ENCODE measurements at regions not wholly inside any gene's neighbourhood (a gene's known extent, or its start where the extent isn't known, plus 50 kb on each side); places are given as distances from the start of the nearest gene placed in this dataset.

DNA sequence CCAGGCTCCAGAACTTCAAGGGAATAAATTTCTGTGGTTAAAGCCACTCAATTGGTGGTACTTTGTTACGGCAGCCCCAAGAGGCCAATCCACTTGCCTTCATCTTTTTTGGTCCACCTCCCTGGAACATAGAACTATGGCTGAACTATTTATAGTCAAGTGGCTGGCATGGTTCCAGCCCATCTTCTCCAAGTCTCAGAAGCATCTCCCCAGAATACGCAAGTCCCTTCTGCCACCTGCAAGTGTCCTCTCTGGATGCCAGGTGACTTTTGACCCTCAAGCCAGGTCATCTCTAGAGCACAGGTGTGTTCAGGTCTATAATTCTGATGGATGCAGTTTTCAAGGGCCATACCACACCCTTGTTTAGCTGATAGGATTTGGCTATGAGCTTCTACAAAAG, 371.5 kb downstream of the AACS start:
- DNase-seq, result no peak

DNA sequence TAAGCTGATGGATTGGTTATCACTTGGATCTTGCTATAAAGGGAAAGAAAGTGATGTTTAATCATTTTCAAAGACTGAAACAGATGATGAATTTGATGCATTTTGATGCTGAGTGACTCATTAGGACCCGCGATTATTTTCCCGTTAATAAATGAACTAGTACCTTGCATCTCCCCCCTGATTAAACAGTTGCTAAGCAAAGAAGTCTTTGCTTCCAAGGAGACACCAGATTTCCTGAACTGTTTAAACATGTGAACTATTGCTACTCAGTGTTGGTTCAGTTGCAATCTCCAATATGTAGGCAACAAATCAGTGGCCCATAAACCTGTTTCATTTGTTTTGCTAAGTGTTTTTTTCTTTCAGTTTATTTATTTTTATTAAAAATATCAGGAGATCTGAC, 375.2 kb downstream of the AACS start:
- DNase-seq, result no peak

DNA sequence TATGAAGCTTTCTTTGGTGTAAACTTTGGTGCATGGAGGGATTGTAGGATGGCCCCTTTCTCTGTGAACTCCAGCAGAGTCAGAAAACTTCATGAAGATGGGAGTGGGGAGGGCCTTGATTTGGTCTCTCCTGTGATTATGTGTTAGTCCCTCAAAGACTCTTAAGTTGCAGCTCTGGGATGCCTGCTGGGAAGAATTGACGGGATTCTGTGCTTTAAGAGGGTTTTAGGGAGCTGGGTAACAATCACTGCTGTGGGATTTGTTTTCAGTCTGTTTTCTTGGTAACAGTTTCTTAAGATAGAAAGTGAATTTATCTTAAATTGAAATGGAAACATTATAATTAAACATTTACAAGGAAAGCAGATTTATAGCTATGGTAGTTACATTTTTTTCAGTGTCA, 378.1 kb downstream of the AACS start:
- no peak for DNase-seq

DNA sequence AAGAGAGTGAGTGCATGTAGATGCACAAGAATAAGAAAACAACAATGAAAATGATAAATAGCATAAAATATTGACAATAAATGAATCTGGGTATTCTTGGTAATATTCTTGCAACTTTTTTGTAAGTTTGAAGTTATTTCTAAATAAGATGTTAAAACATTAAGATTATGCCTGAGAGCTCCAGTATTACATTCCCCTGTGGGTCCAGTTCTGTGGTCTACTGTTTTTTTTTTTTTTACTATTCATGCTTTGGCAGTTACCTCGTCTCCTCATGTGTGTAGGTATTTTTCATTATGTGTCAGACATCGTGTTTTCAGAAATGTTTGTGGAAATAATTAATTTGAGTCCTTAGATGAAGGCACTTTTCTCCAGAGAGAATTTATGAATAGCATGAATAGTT, 386.2 kb downstream of the AACS start:
- DNase-seq, result no peak

DNA sequence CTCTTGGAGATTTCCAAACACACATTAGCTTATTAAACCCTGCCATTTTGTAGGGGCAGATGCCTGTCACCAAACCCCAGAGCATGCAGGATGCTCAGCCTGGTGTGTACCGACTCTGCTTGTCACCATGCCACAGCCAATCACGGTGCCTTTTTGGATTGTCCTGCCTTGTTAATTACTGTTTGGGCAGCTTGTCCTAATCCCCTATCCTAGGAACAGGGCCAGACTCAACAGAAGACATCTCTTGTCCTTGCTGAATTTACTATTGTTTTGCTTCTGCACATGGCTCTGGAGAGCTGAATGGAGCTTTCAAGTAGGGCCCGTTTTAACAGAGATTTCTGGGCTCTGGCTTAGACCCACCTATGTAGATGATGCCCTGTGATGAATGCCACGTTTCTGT, 388.5 kb downstream of the AACS start:
- DNase-seq, result no peak

DNA sequence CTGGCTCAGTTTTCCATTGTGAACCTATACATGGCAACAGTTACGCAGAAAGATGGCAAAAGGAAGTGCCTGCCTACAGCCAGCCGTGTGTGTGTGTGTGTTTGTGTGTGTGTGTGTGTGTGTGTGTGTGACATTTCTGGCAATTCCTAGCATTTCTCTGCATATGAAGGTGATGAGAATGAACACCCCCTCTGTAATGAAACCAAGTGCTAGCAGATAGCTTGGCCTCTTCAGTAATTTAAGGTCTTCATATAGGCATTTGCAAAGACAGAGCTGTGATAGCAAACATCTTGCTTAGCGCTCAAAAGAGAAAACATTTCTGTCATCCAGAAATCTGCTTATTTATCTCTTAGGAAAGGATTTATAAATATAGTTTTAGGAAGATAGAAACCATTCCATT, 389.1 kb downstream of the AACS start:
- DNase-seq, result no peak

DNA sequence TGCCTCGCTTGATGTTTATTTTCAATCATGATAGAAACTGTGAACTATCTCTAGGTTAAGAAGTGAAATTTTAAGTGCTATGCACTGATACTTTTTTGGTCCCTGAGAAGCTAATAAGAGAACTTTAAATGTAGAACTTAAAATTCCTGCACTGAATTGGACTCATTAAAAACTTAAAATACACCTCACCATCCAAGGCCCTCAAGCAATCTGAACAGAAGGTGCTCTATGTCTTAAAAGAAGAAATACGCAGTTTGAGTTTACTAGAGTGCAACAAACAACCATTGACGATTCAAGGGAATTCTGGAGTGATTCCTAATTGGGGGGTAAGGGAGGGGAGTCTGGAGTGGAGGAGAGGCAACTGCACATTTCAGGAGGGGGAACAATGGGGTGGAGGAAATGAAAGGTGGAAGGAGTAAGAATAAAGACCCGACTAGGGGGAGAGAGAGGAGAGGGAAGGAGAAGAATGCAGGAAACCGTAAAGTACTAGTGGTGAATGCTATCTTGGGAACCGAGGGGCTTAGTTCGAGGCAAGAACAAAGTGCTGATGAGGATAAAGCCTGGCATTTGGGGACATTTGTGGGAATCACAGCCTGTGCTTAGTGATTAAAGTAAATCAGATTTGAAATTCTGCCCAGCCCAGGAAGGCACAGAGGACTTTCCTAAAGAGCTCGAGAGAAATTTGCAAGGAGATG, 389.7 kb downstream of the AACS start:
- DNase-seq, result no peak

DNA sequence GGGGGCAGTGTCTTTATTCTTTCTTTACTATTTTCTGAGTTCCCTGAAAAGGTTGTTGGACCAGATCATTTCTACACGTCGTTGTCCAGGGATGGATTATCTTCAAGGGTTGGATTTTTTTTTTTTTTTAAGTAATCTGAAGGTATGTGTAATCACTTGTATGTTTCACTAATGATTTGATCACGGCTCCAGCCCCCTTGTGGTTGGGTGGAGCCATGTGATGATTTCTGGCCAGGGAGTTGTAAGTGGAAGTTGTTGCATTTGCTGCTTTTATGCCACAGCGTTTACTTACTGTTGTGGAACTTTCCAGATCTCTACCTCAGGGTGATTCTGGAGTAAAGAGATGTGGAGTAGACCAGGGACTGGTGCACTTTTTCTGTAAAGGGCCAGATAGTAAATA, 390.3 kb downstream of the AACS start:
- DNase-seq, result no peak

DNA sequence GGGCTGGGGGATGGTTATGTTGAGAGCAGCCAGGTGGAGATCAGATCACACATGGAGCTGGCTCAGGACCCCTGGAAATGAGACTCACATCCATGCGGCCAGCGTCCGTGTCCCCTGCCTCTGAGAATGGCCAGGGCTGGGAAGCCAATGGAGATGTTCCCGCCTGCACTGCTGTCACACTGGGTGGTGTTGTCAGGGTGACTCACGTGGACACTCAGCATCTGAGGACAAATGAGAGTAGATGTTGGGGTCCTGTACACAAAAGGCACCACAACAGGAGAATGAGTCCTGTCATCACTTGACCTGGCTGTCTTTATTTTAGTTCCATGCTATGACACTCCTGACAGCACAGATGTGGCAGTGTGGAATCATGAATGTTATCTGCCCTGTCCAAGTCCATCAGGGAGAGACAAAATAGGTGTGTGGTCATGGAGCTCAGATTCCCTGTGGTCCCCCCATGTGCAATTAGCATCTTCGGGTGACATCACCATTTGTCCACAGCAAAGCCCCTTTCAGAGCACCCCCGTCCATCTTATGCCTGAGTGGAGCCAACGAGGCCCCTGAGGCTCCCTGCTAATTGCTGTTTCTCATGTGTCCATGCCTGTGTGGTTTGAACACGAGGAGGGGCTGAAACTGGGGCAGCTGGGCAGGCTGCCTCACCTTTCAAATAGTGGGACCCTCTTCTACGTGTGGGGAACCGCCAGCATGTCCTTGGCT, 393.5 kb downstream of the AACS start:
- DNase-seq, result no peak

DNA sequence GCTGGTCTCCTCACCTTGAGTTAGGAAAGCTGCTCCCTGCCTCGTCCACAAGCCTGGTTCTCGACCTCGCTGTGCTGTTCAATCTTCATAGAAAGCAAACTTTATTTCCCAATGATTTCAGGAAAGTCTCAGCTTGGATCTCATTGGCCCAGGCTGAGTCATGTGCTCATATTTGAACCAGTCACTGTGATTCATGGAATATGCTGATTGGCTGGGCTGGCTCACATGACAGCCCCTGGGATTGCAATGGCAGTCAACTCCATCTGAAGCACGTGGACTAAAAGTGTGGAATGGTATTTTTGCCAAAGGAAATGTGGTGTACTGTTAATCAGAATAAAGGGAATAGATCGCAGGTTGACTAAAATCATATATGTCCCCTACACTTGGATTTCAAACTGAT, 396.6 kb downstream of the AACS start:
- no peak for DNase-seq

DNA sequence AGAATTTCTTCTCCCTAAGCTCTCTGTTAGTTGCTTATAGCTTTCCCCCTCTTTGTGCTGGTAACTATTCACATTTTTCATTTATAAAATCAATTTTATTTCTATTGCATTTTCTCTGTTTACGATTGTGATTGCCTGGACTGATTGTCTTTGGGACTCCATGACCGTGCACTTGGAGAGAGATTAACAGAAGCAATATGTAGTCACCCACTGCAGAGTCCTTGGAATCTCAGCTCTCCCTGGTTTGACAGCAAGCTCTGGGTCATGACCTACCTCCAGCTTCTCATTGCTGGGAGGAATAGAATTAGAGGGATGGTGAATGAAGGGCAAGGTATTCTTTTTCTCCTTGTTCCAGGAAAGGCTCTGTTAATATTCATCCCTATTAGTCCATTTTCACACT, 398.2 kb downstream of the AACS start:
- no peak for DNase-seq

DNA sequence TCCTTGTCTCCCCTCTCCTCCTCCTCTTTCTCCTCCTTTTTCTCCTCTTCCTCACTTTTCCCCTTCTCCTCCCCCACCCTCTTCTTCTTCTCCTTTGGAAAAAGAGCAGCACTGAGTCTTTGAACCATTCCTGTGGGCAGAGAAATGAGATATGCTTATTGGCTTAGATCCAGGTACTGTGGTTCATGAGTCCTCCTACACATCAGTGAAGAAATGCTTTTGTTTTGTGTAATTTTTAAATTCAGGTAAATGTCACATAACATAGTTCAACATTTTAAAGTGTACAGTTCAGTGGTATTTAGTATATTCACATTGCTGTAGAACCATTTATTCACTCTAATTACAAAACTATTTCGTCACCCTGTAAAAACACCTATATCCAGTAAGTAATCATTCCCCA, 402.1 kb downstream of the AACS start:
- DNase-seq, result no peak

DNA sequence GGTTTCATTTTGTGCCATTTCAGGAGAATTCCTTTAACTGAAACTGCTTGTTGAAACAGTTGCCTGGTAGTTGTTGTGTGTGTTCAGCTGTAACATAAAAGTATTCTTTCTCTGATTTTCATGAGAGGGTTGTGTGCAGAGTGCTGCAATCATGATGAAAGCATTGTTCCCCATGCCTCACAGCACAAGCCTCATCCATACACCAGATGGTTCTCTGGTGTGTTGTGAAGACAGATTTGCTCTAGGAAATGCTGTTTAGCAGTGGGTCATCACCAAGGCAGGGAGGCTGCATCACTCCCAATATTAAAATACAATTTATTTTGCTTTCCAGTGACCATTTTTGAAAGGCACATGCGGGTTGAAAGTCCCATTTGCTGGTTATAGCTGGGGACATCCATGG, 404.4 kb downstream of the AACS start:
- DNase-seq, result no peak

DNA sequence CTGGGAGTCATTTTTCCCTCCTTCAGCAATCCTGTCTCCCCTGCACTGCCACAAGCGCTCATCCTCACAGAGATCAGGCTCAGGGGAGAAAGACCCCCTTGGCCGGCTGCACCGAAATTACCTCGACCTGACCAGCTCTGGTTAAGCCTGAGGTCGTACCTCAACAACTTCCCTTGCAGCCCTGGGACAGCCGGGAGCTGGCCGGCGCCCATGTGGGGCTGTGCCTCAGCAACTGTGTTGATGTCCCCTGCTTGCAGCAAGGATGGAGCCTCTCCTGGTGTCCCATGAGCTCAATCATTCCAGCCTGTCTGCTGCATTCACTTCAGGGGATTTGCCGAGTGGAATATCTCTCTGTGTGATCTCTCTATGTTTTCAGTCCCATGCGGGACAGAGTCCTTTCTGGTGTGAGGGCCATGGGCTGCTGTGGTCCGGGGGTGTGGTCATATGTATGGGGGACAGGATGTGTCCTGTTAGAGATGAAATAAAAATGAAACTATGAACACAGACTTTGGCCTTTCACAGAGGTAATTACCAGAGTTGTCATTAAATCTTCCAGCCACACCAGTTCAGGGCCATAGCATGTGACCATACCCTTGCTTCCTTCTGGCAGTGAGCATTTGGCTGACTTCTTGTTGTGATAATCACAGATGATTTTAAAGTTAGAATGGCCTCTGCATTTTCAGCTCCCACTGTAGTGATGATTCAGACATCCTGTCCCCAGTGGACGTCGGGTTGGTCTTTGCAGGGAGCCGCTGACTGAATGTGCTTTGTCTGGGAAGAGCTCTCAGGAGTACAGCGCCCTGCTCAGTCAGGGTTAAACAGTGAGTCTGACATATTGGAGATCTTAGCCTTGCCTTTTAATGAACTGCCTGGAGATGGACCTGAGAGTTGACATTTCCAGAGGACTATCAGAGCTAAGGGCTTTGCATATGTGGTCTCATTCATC, 405.9 kb downstream of the AACS start:
- DNase-seq, result no peak

DNA sequence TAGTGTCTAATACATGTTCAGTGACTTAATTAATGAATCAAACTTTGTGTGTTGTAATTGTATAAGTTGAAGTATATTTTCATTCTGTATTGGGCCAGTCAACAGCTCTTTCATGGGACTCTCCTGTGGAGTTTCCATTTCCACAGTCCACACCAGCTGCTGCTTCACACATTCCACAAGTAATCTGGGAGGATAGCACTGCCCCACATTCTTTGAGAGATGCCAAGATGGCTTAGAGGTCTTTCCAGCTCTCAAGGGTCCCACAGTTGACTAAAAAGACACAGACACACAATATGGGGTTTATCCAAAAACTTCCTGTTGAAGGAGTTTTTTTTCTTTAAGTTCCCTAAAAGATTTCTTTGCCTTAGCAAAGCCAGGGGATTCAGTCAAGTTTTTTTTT, 408.3 kb downstream of the AACS start:
- DNase-seq, result no peak

DNA sequence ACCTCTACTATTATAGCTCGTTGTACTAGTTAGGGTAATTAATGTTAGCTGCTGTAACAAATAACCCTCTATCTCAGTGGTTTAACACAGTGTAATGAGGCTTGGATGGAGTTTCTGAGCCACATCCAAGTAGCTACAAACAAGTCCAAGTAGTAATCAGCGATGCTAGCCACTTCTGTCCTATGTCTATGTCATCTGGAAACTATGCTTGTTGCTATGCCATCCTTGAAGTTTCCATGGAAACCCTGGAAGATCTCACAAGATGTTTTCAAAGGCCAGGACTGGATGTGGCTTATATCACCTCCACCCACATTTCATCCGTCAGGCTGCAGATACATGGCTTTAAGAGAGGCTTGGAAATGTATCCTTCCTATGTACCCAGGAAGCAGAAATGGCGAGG, 422.1 kb downstream of the AACS start:
- DNase-seq, result no peak

DNA sequence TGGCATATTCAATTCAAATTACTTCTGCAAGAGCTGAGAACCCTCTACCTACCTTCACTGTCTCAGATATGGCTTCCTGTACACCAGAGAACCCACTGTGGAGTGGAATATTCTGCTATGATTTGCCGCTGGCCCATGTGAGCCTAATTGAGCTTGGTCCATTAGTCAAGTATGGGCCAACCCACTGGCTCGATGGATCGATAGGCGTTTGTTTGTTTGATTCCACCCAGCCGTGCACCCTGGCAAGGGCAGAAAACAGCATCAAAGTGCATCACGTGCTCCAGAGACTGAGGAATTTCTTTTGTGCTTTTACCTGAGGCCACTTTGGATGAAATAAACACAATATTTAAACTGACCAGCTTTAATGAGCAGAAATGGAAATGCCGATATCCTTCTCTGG, 426.3 kb downstream of the AACS start:
- no peak for DNase-seq

DNA sequence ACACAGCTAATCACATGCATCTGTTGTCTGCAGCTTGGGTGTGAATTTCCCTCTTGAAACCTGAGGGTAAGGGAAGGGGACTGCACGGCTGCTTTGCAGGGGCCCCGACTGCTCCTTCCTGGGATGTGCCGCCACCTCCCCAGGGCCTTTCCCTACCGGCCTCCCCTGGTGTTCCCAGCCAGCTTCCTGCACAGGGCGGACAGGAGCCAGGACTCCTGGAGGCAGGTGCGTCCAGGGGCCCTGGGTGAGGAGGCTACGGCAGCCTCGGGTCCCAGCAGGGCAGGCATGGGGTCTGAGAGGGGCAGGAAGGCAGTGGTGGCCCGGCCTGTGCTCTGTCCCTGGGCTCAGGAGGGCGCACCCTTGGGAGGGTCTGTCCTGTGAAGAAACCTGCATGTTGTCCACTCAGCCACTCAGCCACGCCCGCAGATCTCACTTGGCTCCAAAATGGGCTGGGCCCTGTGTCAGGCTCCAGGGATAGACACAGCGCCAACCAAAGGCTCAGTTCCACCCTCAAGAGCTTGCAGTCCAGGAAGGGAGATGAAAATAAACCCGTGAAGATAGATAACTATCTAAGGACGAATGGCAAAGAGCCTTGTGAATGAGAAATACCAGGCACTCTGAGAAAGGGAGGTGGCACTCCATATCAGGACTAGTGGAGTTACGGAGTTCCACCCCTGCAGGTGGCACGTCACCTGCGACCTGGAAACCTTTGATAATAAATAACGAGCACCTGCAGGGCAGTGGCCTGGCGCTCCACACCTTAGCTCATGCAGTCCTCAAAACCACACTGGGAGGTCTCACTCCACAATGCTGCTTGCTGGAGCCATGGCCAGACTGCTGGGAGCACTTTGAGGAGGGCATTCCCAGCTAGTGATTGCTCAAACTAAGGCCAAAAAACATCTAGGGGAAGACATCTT, 427.4 kb downstream of the AACS start:
- DNase-seq, result no peak

DNA sequence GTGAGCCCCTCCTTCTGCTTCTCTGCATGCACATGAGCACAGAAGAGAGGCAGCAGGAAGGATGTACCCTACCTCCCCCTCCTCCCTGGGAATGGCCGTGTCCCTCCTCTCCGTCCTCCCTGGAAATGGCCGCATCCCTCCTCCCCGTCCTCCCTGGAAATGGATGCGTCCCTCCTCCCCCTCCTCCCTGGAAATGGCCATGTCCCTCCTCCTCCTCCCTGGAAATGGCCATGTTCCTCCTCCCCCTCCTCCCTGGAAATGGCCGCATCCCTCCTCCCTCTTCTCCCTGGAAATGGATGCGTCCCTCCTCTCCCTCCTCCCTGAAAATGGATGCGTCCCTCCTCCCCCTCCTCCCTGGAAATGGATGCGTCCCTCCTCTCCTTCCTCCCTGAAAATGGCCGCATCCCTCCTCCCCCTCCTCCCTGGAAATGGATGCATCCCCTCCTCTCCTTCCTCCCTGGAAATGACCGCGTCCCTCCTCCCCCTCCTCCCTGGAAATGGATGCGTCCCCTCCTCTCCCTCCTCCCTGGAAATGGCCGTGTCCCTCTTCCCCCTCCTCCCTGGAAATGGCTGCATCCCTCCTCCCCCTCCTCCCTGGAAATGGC, 428.6 kb downstream of the AACS start:
- no peak for DNase-seq

DNA sequence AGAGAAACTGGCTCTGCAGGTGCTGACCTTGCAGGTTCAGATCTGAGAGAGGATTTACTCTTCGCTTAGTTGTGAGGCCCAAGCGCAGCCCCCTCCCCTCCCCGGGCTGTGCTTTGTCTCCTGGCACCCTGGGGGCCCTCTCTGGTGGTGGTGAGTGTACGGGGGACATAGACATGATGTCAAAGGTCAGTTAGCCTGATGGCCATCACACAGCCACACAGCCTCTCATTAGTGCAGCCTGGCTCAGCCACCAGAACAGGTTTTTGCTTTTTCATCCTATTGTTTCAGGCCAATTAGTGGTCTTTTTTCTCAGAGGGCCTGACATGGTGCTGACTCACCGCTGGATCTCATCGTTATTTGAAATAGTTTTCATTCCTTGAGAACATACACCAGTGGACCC, 437.9 kb downstream of the AACS start:
- no peak for DNase-seq

DNA sequence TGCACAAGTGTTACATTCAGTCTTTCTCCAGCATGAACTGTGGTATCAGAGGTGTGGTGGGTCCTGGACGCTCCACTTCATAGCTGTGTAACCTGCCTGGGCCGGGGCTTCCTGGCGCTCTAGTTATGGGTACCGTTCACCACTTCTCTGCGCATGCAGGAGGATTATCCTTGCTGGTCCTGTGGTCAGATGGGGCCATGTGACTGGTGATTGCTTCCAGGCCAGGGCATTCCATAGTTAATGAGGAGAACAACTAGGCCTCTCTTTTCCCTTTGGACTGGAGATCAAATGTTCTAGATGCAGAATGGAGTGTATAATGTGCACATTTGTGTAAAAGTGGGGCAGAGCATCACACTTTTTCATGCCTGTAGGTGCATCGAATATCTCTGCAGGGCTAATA, 444.0 kb downstream of the AACS start:
- DNase-seq, result no peak

DNA sequence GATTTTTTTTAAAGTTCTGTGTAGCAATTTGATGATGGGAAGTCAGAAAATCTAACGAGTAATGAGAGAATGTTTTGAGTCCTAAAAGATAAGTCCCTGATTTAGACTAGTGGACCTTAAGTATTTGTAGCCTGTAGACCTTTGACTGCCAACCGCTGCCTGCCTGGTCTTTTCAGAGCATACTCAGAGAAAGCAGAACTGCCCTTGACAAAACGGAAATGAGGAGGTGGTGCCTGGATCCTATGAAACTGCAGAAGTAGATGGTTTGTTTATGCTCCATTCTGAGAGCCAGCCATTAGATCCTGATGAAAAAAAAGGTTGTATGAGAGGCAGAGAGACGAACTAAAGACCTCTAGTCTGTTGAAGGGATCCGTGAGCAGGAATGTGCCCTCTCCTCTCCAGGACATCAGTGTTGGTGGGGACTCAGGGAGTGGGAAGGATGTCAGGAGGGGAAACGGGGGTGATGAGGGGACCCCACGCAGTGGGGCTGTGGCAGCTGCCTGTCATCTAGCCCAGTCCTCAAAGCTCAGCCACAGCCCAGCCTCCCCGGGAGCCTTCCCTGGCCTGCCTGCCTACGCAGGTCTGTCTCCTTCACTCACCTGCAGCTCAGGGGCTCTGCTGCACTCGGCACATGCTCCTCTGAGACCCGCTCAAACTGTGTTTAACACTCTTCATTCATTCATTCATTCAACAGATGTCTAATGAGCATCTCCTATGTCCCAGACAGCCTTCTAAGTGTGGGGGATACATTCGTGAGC, 447.5 kb downstream of the AACS start:
- no peak for DNase-seq

Data from NCI-H1417 treated with DMSO at 0.1 percent for 48 hours (cell line).